GM23338 (cell line): ENCODE measurements at regions not wholly inside any gene's neighbourhood (a gene's known extent, or its start where the extent isn't known, plus 50 kb on each side); places are given as distances from the start of the nearest gene placed in this dataset.

Experiments
- ATAC-seq: fragments of 200-7000 bp; cut with Tn5 transposase; 3 replicates; pipeline ENCODE4 v1.9.1; 2020
- DNase-seq: peaks from one replicate; pipeline ENCODE4 v3.0.0-alpha.2; 2015; ENCODE audit warnings: low spot score
- H2AFZ ChIP-seq: fragments of 200-600 bp; sonication (generic); 2 replicates; pipeline ENCODE4 v1.8.0; 2016; ENCODE audit warnings: antibody characterized with exemption, mild to moderate bottlenecking, moderate library complexity
- H3F3A ChIP-seq: fragments of 200-600 bp; sonication (generic); replicated peaks from 2 replicates; pipeline ENCODE4 v1.8.0; 2017; ENCODE audit warnings: antibody characterized with exemption, mixed run types, low read depth
- H3K27ac ChIP-seq: fragments of 200-600 bp; sonication (generic); 2 replicates; pipeline ENCODE4 v1.6.1; 2016; ENCODE audit warnings: low read depth
- H3K27me3 ChIP-seq: fragments of 200-600 bp; sonication (generic); 2 replicates; pipeline ENCODE4 v1.8.0; 2016; ENCODE audit warnings: mild to moderate bottlenecking, mixed run types, moderate library complexity; ENCODE audit not compliant: insufficient read depth
- H3K36me3 ChIP-seq: fragments of 200-600 bp; sonication (generic); 2 replicates; pipeline ENCODE4 v1.8.0; 2016; ENCODE audit warnings: mild to moderate bottlenecking; ENCODE audit not compliant: insufficient read depth
- H3K4me1 ChIP-seq: fragments of 200-600 bp; sonication (generic); 2 replicates; pipeline ENCODE4 v1.8.0; 2016; ENCODE audit warnings: mild to moderate bottlenecking, moderate library complexity; ENCODE audit not compliant: insufficient read depth
- H3K4me2 ChIP-seq: fragments of 200-600 bp; sonication (generic); 2 replicates; pipeline ENCODE4 v1.7.1; 2017; ENCODE audit warnings: mixed run types
- H3K4me3 ChIP-seq: fragments of 200-600 bp; sonication (generic); 2 replicates; pipeline ENCODE4 v1.6.1; 2016; ENCODE audit warnings: mixed run types
- H3K79me2 ChIP-seq: fragments of 200-600 bp; sonication (generic); replicated peaks from 2 replicates; pipeline ENCODE4 v1.8.0; 2017; ENCODE audit warnings: mild to moderate bottlenecking; ENCODE audit not compliant: insufficient read depth
- H3K9me2 ChIP-seq: fragments of 200-600 bp; sonication (generic); 2 replicates; pipeline ENCODE4 v1.8.0; 2017; ENCODE audit not compliant: insufficient read depth
- H4K20me1 ChIP-seq: fragments of 200-600 bp; sonication (generic); replicated peaks from 2 replicates; pipeline ENCODE4 v1.8.0; 2017; ENCODE audit warnings: mild to moderate bottlenecking; ENCODE audit not compliant: insufficient read depth
- H3K27ac Mint-ChIP-seq: 2 replicates; pipeline ENCODE4 v1.8.0; 2020; ENCODE audit warnings: inconsistent platforms, mild to moderate bottlenecking, moderate library complexity, mixed read lengths
- H3K27me3 Mint-ChIP-seq: 3 replicates; pipeline ENCODE4 v1.8.0; 2022; ENCODE audit warnings: low read depth, mild to moderate bottlenecking, moderate library complexity, mixed read lengths, inconsistent platforms; ENCODE audit not compliant: insufficient read depth, poor library complexity
- H3K36me3 Mint-ChIP-seq: 3 replicates; pipeline ENCODE4 v1.8.0; 2021; ENCODE audit warnings: low read depth, mild to moderate bottlenecking, inconsistent platforms, moderate library complexity, mixed read lengths
- H3K4me1 Mint-ChIP-seq: 3 replicates; pipeline ENCODE4 v1.8.0; 2020; ENCODE audit warnings: mild to moderate bottlenecking, inconsistent platforms, mixed read lengths
- H3K4me3 Mint-ChIP-seq: 3 replicates; pipeline ENCODE4 v1.8.0; 2021; ENCODE audit warnings: moderate library complexity, mild to moderate bottlenecking, inconsistent platforms, mixed read lengths
- H3K9me3 Mint-ChIP-seq: 3 replicates; pipeline ENCODE4 v1.8.0; 2020; ENCODE audit warnings: moderate library complexity, mild to moderate bottlenecking, inconsistent platforms, mixed read lengths
- CTCF ChIP-seq, 2 experiments: fragments of 200-600 bp in 1 of 2; sonication (generic) in 1 of 2; conservative IDR thresholded peaks; 2 replicates each; pipeline versions ENCODE4 v1.5.1 to v1.6.1; 2016 to 2017; ENCODE audit warnings: antibody characterized with exemption in 2 of 2, low read depth in 2 of 2, mild to moderate bottlenecking in 2 of 2, moderate library complexity in 1 of 2
- EZH2 ChIP-seq: fragments of 200-600 bp; sonication (generic); IDR thresholded peaks from one replicate; pipeline ENCODE4 v1.8.0; 2017; ENCODE audit warnings: antibody characterized with exemption, mild to moderate bottlenecking, low read depth; ENCODE audit not compliant: unreplicated experiment
- EZH2phosphoT487 ChIP-seq: fragments of 200-600 bp; sonication (generic); IDR thresholded peaks from one replicate; pipeline ENCODE4 v1.8.1; 2018; ENCODE audit warnings: antibody characterized with exemption; ENCODE audit not compliant: unreplicated experiment
- JUNB ChIP-seq: IDR thresholded peaks from one replicate; pipeline ENCODE4 v1.6.1; 2016; ENCODE audit warnings: antibody characterized with exemption; ENCODE audit not compliant: unreplicated experiment
- POLR2AphosphoS5 ChIP-seq: IDR thresholded peaks from 2 replicates; pipeline ENCODE4 v1.6.1; 2016; ENCODE audit warnings: antibody characterized with exemption, low read depth
- STAT1 ChIP-seq: IDR thresholded peaks from one replicate; pipeline ENCODE4 v1.6.1; 2016; ENCODE audit warnings: antibody characterized with exemption; ENCODE audit not compliant: unreplicated experiment
- ZNF114 ChIP-seq: fragments of 250-450 bp; sonication (Bioruptor Pico); IDR thresholded peaks from 2 replicates; pipeline ENCODE4 v1.5.0; 2020; ENCODE audit warnings: mild to moderate bottlenecking, moderate library complexity
- TF ChIP-seq, protein P1 (sequence below): fragments of 250-450 bp; sonication (Bioruptor Pico); IDR thresholded peaks from 2 replicates; pipeline ENCODE4 v1.5.0; 2020; ENCODE audit warnings: mild to moderate bottlenecking, moderate library complexity
- TF ChIP-seq, protein P2 (sequence below): IDR thresholded peaks from 2 replicates; pipeline ENCODE4 v1.6.1; 2016; ENCODE audit warnings: antibody characterized with exemption
- TF ChIP-seq, protein P3 (sequence below): IDR thresholded peaks from one replicate; pipeline ENCODE4 v1.6.1; 2018; ENCODE audit warnings: antibody characterized with exemption; ENCODE audit not compliant: unreplicated experiment

GRCh38 chr5:42108468-42108867 lies 183.4 kb downstream of the FBXO4 start (continued):
- TF ChIP-seq, protein P1, sequence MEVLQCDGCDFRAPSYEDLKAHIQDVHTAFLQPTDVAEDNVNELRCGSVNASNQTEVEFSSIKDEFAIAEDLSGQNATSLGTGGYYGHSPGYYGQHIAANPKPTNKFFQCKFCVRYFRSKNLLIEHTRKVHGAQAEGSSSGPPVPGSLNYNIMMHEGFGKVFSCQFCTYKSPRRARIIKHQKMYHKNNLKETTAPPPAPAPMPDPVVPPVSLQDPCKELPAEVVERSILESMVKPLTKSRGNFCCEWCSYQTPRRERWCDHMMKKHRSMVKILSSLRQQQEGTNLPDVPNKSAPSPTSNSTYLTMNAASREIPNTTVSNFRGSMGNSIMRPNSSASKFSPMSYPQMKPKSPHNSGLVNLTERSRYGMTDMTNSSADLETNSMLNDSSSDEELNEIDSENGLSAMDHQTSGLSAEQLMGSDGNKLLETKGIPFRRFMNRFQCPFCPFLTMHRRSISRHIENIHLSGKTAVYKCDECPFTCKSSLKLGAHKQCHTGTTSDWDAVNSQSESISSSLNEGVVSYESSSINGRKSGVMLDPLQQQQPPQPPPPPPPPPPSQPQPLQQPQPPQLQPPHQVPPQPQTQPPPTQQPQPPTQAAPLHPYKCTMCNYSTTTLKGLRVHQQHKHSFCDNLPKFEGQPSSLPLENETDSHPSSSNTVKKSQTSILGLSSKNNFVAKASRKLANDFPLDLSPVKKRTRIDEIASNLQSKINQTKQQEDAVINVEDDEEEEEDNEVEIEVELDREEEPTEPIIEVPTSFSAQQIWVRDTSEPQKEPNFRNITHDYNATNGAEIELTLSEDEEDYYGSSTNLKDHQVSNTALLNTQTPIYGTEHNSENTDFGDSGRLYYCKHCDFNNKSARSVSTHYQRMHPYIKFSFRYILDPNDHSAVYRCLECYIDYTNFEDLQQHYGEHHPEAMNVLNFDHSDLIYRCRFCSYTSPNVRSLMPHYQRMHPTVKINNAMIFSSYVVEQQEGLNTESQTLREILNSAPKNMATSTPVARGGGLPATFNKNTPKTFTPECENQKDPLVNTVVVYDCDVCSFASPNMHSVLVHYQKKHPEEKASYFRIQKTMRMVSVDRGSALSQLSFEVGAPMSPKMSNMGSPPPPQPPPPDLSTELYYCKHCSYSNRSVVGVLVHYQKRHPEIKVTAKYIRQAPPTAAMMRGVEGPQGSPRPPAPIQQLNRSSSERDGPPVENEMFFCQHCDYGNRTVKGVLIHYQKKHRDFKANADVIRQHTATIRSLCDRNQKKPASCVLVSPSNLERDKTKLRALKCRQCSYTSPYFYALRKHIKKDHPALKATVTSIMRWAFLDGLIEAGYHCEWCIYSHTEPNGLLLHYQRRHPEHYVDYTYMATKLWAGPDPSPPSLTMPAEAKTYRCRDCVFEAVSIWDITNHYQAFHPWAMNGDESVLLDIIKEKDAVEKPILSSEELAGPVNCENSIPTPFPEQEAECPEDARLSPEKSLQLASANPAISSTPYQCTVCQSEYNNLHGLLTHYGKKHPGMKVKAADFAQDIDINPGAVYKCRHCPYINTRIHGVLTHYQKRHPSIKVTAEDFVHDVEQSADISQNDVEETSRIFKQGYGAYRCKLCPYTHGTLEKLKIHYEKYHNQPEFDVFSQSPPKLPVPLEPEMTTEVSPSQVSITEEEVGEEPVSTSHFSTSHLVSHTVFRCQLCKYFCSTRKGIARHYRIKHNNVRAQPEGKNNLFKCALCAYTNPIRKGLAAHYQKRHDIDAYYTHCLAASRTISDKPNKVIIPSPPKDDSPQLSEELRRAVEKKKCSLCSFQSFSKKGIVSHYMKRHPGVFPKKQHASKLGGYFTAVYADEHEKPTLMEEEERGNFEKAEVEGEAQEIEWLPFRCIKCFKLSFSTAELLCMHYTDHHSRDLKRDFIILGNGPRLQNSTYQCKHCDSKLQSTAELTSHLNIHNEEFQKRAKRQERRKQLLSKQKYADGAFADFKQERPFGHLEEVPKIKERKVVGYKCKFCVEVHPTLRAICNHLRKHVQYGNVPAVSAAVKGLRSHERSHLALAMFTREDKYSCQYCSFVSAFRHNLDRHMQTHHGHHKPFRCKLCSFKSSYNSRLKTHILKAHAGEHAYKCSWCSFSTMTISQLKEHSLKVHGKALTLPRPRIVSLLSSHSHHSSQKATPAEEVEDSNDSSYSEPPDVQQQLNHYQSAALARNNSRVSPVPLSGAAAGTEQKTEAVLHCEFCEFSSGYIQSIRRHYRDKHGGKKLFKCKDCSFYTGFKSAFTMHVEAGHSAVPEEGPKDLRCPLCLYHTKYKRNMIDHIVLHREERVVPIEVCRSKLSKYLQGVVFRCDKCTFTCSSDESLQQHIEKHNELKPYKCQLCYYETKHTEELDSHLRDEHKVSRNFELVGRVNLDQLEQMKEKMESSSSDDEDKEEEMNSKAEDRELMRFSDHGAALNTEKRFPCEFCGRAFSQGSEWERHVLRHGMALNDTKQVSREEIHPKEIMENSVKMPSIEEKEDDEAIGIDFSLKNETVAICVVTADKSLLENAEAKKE (CRISPR knock-in tag), result no peak
- no peak for TF ChIP-seq STAT1
- TF ChIP-seq POLR2AphosphoS5, result no peak

- Histone ChIP-seq H3K79me2 (no peaks in the 10 kb centered on the region), H4K20me1 (no peaks in the 10 kb centered on the region), H2AFZ (no peak overlapping the region), H3K27me3 (no peaks in the 10 kb centered on the region), H3K4me3 (no peak overlapping the region), H3K4me2 (no peak overlapping the region), H3F3A (no peaks in the 10 kb centered on the region), H3K4me1 (no peaks in the 10 kb centered on the region), H3K27ac (no peak overlapping the region), H3K9me2 (peaks cover 8% of the 10 kb centered on the region; the same call in 1 of the 2 replicates), H3K36me3 (0 out of 2 replicates have a peak, but pooled peaks cover 4% of the 10 kb centered on the region)
- no peak for DNase-seq
- H3K27ac Mint-ChIP-seq, result no peak overlapping the region
- no peak for ATAC-seq
- H3K4me3 Mint-ChIP-seq, result no peak overlapping the region
- no peaks in the 10 kb centered on the region for H3K27me3 Mint-ChIP-seq
- H3K4me1 Mint-ChIP-seq, result no peaks in the 10 kb centered on the region; the same call in 2 of the 3 replicates
- H3K36me3 Mint-ChIP-seq, result peaks cover 27% of the 10 kb centered on the region
- peaks cover 85% of the 10 kb centered on the region for H3K9me3 Mint-ChIP-seq
- TF ChIP-seq EZH2phosphoT487 (no peak), STAT1 (no peak), JUNB (no peak), POLR2AphosphoS5 (no peak), ZNF114 (no peak), EZH2 (no peak), CTCF (conservative IDR thresholded peaks at IDR 0.05; ENCODE audit: low read depth in 2 of 2) (no peak)
- TF ChIP-seq, protein P2, sequence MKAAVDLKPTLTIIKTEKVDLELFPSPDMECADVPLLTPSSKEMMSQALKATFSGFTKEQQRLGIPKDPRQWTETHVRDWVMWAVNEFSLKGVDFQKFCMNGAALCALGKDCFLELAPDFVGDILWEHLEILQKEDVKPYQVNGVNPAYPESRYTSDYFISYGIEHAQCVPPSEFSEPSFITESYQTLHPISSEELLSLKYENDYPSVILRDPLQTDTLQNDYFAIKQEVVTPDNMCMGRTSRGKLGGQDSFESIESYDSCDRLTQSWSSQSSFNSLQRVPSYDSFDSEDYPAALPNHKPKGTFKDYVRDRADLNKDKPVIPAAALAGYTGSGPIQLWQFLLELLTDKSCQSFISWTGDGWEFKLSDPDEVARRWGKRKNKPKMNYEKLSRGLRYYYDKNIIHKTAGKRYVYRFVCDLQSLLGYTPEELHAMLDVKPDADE, result no peak
- TF ChIP-seq, protein P3, sequence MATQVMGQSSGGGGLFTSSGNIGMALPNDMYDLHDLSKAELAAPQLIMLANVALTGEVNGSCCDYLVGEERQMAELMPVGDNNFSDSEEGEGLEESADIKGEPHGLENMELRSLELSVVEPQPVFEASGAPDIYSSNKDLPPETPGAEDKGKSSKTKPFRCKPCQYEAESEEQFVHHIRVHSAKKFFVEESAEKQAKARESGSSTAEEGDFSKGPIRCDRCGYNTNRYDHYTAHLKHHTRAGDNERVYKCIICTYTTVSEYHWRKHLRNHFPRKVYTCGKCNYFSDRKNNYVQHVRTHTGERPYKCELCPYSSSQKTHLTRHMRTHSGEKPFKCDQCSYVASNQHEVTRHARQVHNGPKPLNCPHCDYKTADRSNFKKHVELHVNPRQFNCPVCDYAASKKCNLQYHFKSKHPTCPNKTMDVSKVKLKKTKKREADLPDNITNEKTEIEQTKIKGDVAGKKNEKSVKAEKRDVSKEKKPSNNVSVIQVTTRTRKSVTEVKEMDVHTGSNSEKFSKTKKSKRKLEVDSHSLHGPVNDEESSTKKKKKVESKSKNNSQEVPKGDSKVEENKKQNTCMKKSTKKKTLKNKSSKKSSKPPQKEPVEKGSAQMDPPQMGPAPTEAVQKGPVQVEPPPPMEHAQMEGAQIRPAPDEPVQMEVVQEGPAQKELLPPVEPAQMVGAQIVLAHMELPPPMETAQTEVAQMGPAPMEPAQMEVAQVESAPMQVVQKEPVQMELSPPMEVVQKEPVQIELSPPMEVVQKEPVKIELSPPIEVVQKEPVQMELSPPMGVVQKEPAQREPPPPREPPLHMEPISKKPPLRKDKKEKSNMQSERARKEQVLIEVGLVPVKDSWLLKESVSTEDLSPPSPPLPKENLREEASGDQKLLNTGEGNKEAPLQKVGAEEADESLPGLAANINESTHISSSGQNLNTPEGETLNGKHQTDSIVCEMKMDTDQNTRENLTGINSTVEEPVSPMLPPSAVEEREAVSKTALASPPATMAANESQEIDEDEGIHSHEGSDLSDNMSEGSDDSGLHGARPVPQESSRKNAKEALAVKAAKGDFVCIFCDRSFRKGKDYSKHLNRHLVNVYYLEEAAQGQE, result no peak
These were observed 184.0 kb downstream of the FBXO4 start for GRCh38 chr5:42109006-42109572.
